ENCODE measurements at regions not wholly inside any gene's neighbourhood (a gene's known extent, or its start where the extent isn't known, plus 50 kb on each side); places are given as distances from the start of the nearest gene placed in this dataset.

GRCh38 chr13:75161804-75162203, 320.2 kb downstream of the TBC1D4 start:
- no peak overlapping the region for H3K4ac ChIP-seq (replicated peaks; ENCODE audit: insufficient read length, low read depth, low read length)
- no peak overlapping the region for H2BK20ac ChIP-seq (ENCODE audit: low read length)
- 59% methylated on average over 8 of the region's 8 CpGs; no CpG with 5 or more reads in 1 of the 2 experiments for WGBS, 2 experiments (ENCODE audit: extremely low coverage in 1 of 2, insufficient coverage in 1 of 2, insufficient read length in 1 of 2, insufficient replicate concordance in 2 of 2, low coverage in 1 of 2, low lambda C conversion rate in 2 of 2, missing lambda C conversion rate in 1 of 2)
- no peak overlapping the region for H2BK120ac ChIP-seq (replicated peaks; ENCODE audit: low read depth, low read length)
- no peak overlapping the region for H4K5ac ChIP-seq (ENCODE audit: insufficient read length, low read depth, low read length)
- no peaks in the 10 kb centered on the region for H3K9me3 ChIP-seq (ENCODE audit: insufficient read depth in 2 of 2, low read depth in 1 of 2, low read length in 1 of 2)
- ChIA-PET POLR2A (ENCODE audit: partially characterized antibody) (no interaction called here), CTCF (ENCODE audit: partially characterized antibody) (no interaction called here)
- no peaks in the 10 kb centered on the region for H3K36me3 ChIP-seq (ENCODE audit: control insufficient read depth in 2 of 4, insufficient read depth in 4 of 4, low read length in 3 of 4)
- no peaks in the 10 kb centered on the region for H3K23me2 ChIP-seq (ENCODE audit: low read depth, low read length)
- no peak overlapping the region for H4K91ac ChIP-seq (replicated peaks; ENCODE audit: insufficient read length, low read length)
- H3K79me1 ChIP-seq (ENCODE audit: low read depth, low read length): no peaks in the 10 kb centered on the region
- no peak overlapping the region for H3K9ac ChIP-seq (replicated peaks in 1 of 4; ENCODE audit: extremely low read depth in 1 of 4, low read depth in 3 of 4, low read length in 3 of 4)
- DNase-seq (ENCODE audit: low read depth in 1 of 2, low spot score in 2 of 2) (peak in 1 of 2 experiments; percentile 49), FAIRE-seq (no peak)
- peak overlapping the region in 1 of 2 experiments; percentile 36; a peak in 1 of 4 replicates for H3K4me2 ChIP-seq (ENCODE audit: insufficient read depth in 1 of 2, low read depth in 2 of 2, low read length in 2 of 2)
- H2BK15ac ChIP-seq (ENCODE audit: low read length): no peak overlapping the region
- H2AK5ac ChIP-seq (ENCODE audit: low read depth, low read length): no peak overlapping the region
- no peak overlapping the region for H3K23ac ChIP-seq (ENCODE audit: insufficient read length)
- H4K8ac ChIP-seq (ENCODE audit: extremely low read depth, insufficient read depth, low read length): no peak overlapping the region
- H2BK5ac ChIP-seq (ENCODE audit: low read depth, low read length): no peak overlapping the region
- H3K4me1 ChIP-seq (replicated peaks in 1 of 4; ENCODE audit: control insufficient read depth in 3 of 4, insufficient read depth in 4 of 4, low read length in 3 of 4): no peaks in the 10 kb centered on the region; a peak in 1 of 7 replicates
- H4K20me1 ChIP-seq (replicated peaks in 1 of 2; ENCODE audit: control insufficient read depth in 1 of 2, insufficient read depth in 2 of 2, low read length in 2 of 2): no peaks in the 10 kb centered on the region
- H3K56ac ChIP-seq (replicated peaks; ENCODE audit: insufficient read length, low read depth, low read length): no peak overlapping the region
- no peak overlapping the region for H2AFZ ChIP-seq (ENCODE audit: low read length)
- H3K79me2 ChIP-seq (ENCODE audit: control insufficient read depth in 1 of 2, insufficient read depth in 2 of 2, low read length in 2 of 2): no peaks in the 10 kb centered on the region
- no peak overlapping the region for H3K14ac ChIP-seq (ENCODE audit: insufficient read length)
- H2BK12ac ChIP-seq (ENCODE audit: low read depth, low read length): no peak overlapping the region
- H3K27ac ChIP-seq (ENCODE audit: low read depth, low read length): no peak overlapping the region
- H3K27me3 ChIP-seq (replicated peaks in 1 of 4; ENCODE audit: control insufficient read depth in 3 of 4, extremely low read depth in 1 of 4, insufficient read depth in 3 of 4, low read length in 3 of 4): no peaks in the 10 kb centered on the region
- H3K18ac ChIP-seq (ENCODE audit: extremely low read depth, low read length): no peak overlapping the region
- TF ChIP-seq E2F6 (IDR thresholded peaks at IDR 0.05) (no peak), GTF2F1 (IDR thresholded peaks at IDR 0.05; ENCODE audit: borderline replicate concordance, low read depth, low read length) (no peak), SP1 (IDR thresholded peaks at IDR 0.05; ENCODE audit: low read depth, low read length) (peak; percentile 50; the same call in 1 of the 2 replicates), MAX (IDR thresholded peaks at IDR 0.05) (no peak)
- H3K4me3 ChIP-seq (ENCODE audit: extremely low read depth in 1 of 4, insufficient read depth in 2 of 4, low read depth in 3 of 4, low read length in 4 of 4): no peak overlapping the region
